IMR-90 (cell line): ENCODE measurements at regions not wholly inside any gene's neighbourhood (a gene's known extent, or its start where the extent isn't known, plus 50 kb on each side); places are given as distances from the start of the nearest gene placed in this dataset.

Source experiments
- ATAC-seq: fragments of 200-7000 bp; cut with Tn5 transposase; 2 replicates; pipeline ENCODE4 v1.9.1; 2020; ENCODE audit warnings: low read depth, mild to moderate bottlenecking, moderate library complexity
- BruUV-seq: library from RNA; stranded (reverse); fragments of 400-500 nt; replicated peaks from 2 replicates; lab custom pipeline; 2021; lab: Mats Ljungman, UMichigan
- CTCF ChIA-PET: fragments of 300-600 bp; formaldehyde crosslinking; extraction: SDS; loops from one replicate; lab custom pipeline; 2021; ENCODE audit warnings: antibody characterized with exemption; lab: Yijun Ruan, JAX
- POLR2A ChIA-PET: fragments of 300-600 bp; sonication (Branson Sonifier 250); formaldehyde crosslinking; loops from one replicate; lab custom pipeline; 2022; ENCODE audit warnings: antibody characterized with exemption; ENCODE audit not compliant: unreplicated experiment; lab: Charles Lee
- DNase-seq: peaks from one replicate; pipeline ENCODE4 v3.0.0; 2013
- H2AFZ ChIP-seq: replicated peaks from 2 replicates; pipeline ENCODE3; 2013; ENCODE audit warnings: low read length, mild to moderate bottlenecking; ENCODE audit not compliant: poor library complexity
- H2AK5ac ChIP-seq: 2 replicates; pipeline ENCODE4 v1.6.1; 2013; ENCODE audit warnings: low read depth, low read length, inconsistent platforms
- H2AK9ac ChIP-seq: replicated peaks from 2 replicates; pipeline ENCODE3; 2013; ENCODE audit warnings: mild to moderate bottlenecking, low read depth, low read length, moderate library complexity; ENCODE audit not compliant: poor library complexity
- H2BK120ac ChIP-seq: 2 replicates; pipeline ENCODE4 v1.6.1; 2013; ENCODE audit warnings: low read depth, low read length, inconsistent platforms
- H2BK15ac ChIP-seq: 3 replicates; pipeline ENCODE4 v1.6.1; 2013; ENCODE audit warnings: low read depth, low read length, inconsistent platforms
- H2BK20ac ChIP-seq: 2 replicates; pipeline ENCODE4 v1.6.1; 2013; ENCODE audit warnings: low read depth, mild to moderate bottlenecking, inconsistent platforms, low read length, moderate library complexity
- H2BK5ac ChIP-seq: 2 replicates; pipeline ENCODE4 v1.6.1; 2013; ENCODE audit warnings: mild to moderate bottlenecking, low read depth, low read length, inconsistent platforms; ENCODE audit not compliant: poor library complexity, severe bottlenecking
- H3K14ac ChIP-seq: replicated peaks from 2 replicates; pipeline ENCODE4 v1.6.1; 2013; ENCODE audit warnings: low read depth, low read length, inconsistent platforms
- H3K18ac ChIP-seq: 2 replicates; pipeline ENCODE4 v1.6.1; 2013; ENCODE audit warnings: low read depth, low read length, control low read depth
- H3K23ac ChIP-seq: 2 replicates; pipeline ENCODE4 v1.6.1; 2013; ENCODE audit warnings: low read depth, low read length, inconsistent platforms
- H3K27ac ChIP-seq: 2 replicates; pipeline ENCODE4 v1.5.1; 2013; ENCODE audit warnings: mild to moderate bottlenecking, control low read depth, low read length; ENCODE audit not compliant: insufficient read depth
- H3K27me3 ChIP-seq: 2 replicates; pipeline ENCODE4 v1.6.1; 2013; ENCODE audit warnings: low read length; ENCODE audit not compliant: control insufficient read depth, insufficient read depth
- H3K36me3 ChIP-seq: 2 replicates; pipeline ENCODE4 v1.6.1; 2013; ENCODE audit warnings: low read length, mixed read lengths; ENCODE audit not compliant: control insufficient read depth, insufficient read depth
- H3K4ac ChIP-seq: 2 replicates; pipeline ENCODE4 v1.6.1; 2013; ENCODE audit warnings: low read depth, low read length, inconsistent platforms
- H3K4me1 ChIP-seq: 2 replicates; pipeline ENCODE4 v1.6.1; 2013; ENCODE audit warnings: low read length, mixed read lengths; ENCODE audit not compliant: control insufficient read depth, insufficient read depth
- H3K4me2 ChIP-seq: 2 replicates; pipeline ENCODE4 v1.6.1; 2013; ENCODE audit warnings: low read depth, mild to moderate bottlenecking, control low read depth, low read length, moderate library complexity
- H3K4me3 ChIP-seq: 2 replicates; pipeline ENCODE4 v1.5.1; 2013; ENCODE audit warnings: low read depth, mild to moderate bottlenecking, control low read depth, low read length, moderate library complexity; ENCODE audit not compliant: insufficient read depth
- H3K56ac ChIP-seq: 2 replicates; pipeline ENCODE4 v1.6.1; 2013; ENCODE audit warnings: low read length, inconsistent platforms; ENCODE audit not compliant: insufficient read depth; ENCODE audit errors: extremely low read depth
- H3K79me1 ChIP-seq, 2 experiments: 2 replicates each; pipeline ENCODE4 v1.6.1; 2013; ENCODE audit warnings: low read length in 2 of 2, inconsistent platforms in 1 of 2, low read depth in 1 of 2
- H3K9ac ChIP-seq: 2 replicates; pipeline ENCODE4 v1.6.1; 2013; ENCODE audit warnings: low read depth, low read length, control low read depth
- H3K9me1 ChIP-seq: 2 replicates; pipeline ENCODE4 v1.6.1; 2013; ENCODE audit warnings: low read length, inconsistent platforms; ENCODE audit not compliant: insufficient read depth
- H3K9me3 ChIP-seq: 2 replicates; pipeline ENCODE4 v1.6.1; 2013; ENCODE audit warnings: low read length; ENCODE audit not compliant: control insufficient read depth, insufficient read depth
- H4K20me1 ChIP-seq: 2 replicates; pipeline ENCODE4 v1.6.1; 2013; ENCODE audit warnings: low read length, inconsistent platforms; ENCODE audit not compliant: insufficient read depth
- H4K5ac ChIP-seq: 2 replicates; pipeline ENCODE4 v1.6.1; 2013; ENCODE audit warnings: mild to moderate bottlenecking, low read depth, low read length, control low read depth
- H4K8ac ChIP-seq, 2 experiments: 2 replicates each; pipeline ENCODE4 v1.6.1; 2013; ENCODE audit warnings: low read depth in 2 of 2, low read length in 2 of 2, control low read depth in 1 of 2, inconsistent platforms in 1 of 2
- H4K91ac ChIP-seq: 2 replicates; pipeline ENCODE4 v1.6.1; 2013; ENCODE audit warnings: low read depth, low read length, inconsistent platforms; ENCODE audit not compliant: insufficient read depth
- WGBS, 2 experiments: methylation state at CpG; one replicate each; pipeline versions ENCODE4 v1.1.5 to v1.1.7; 2013; ENCODE audit warnings: missing lambda C conversion rate in 2 of 2; ENCODE audit not compliant: insufficient read length in 1 of 2; ENCODE audit errors: extremely low coverage in 2 of 2; 5-methylcytosine and 5-hydroxymethylcytosine counted together
- dilution Hi-C: fragments of 300-500 bp; cut with HindIII; formaldehyde crosslinking; loops from one replicate; pipeline ENCODE4 v1.14.3; 2018; ENCODE audit warnings: low sequenced_read_pairs; ENCODE audit not compliant: unreplicated experiment
- in situ Hi-C: fragments of 300-500 bp; cut with MboI; formaldehyde crosslinking; loops from 3 replicates; pipeline ENCODE4 v1.14.3; 2019; ENCODE audit warnings: low sequenced_read_pairs, inconsistent platforms, mixed read lengths
- intact Hi-C: fragments of 100-400 bp; cut with micrococcal nuclease; formaldehyde crosslinking; loops from 2 replicates; pipeline ENCODE4 v1.10.0; 2022
- TF ChIP-seq, protein P1 (sequence below): conservative IDR thresholded peaks from 2 replicates; pipeline ENCODE4 v1.5.1; 2012; ENCODE audit warnings: mild to moderate bottlenecking, low read depth, low read length, improper control_type of control experiment

GRCh38 chr12:91640021-91640420 is 457.4 kb upstream of the DCN start:
- ATAC-seq (no peak), DNase-seq (no peak)
- H3K27ac ChIP-seq, result no peak overlapping the region
- H2BK20ac ChIP-seq, result no peak overlapping the region
- no peak overlapping the region for H4K8ac ChIP-seq
- H4K5ac ChIP-seq, result no peak overlapping the region
- H3K4me2 ChIP-seq, result no peak overlapping the region
- H3K4me1 ChIP-seq, result no peaks in the 10 kb centered on the region
- no peaks in the 10 kb centered on the region for H3K79me1 ChIP-seq
- H3K14ac ChIP-seq, result no peak overlapping the region
- no peak overlapping the region for H2BK15ac ChIP-seq
- in situ Hi-C loops (no loop called here), dilution Hi-C loops (no loop called here), intact Hi-C loops (no loop called here)
- no peak overlapping the region for H3K4me3 ChIP-seq
- no peak overlapping the region for H3K9ac ChIP-seq
- no peak overlapping the region for H3K4ac ChIP-seq
- no peak overlapping the region for H3K56ac ChIP-seq
- no CpG with 5 or more reads among the region's 2 CpGs for WGBS, 2 experiments
- no peaks in the 10 kb centered on the region for H3K9me1 ChIP-seq
- H2AFZ ChIP-seq, result no peak overlapping the region
- ChIA-PET POLR2A (no interaction called here), CTCF (no interaction called here)
- H3K36me3 ChIP-seq, result no peaks in the 10 kb centered on the region
- TF ChIP-seq, protein P1, sequence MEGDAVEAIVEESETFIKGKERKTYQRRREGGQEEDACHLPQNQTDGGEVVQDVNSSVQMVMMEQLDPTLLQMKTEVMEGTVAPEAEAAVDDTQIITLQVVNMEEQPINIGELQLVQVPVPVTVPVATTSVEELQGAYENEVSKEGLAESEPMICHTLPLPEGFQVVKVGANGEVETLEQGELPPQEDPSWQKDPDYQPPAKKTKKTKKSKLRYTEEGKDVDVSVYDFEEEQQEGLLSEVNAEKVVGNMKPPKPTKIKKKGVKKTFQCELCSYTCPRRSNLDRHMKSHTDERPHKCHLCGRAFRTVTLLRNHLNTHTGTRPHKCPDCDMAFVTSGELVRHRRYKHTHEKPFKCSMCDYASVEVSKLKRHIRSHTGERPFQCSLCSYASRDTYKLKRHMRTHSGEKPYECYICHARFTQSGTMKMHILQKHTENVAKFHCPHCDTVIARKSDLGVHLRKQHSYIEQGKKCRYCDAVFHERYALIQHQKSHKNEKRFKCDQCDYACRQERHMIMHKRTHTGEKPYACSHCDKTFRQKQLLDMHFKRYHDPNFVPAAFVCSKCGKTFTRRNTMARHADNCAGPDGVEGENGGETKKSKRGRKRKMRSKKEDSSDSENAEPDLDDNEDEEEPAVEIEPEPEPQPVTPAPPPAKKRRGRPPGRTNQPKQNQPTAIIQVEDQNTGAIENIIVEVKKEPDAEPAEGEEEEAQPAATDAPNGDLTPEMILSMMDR, result no peak
- no TSS peak for BruUV-seq
- H3K27me3 ChIP-seq, result no peaks in the 10 kb centered on the region
- H3K9me3 ChIP-seq, result no peaks in the 10 kb centered on the region
- H2BK5ac ChIP-seq, result no peak overlapping the region
- H2BK120ac ChIP-seq, result no peak overlapping the region
- no peak overlapping the region for H4K91ac ChIP-seq
- H2AK9ac ChIP-seq, result no peak overlapping the region
- H3K18ac ChIP-seq, result no peak overlapping the region
- no peak overlapping the region for H2AK5ac ChIP-seq
- no peaks in the 10 kb centered on the region for H4K20me1 ChIP-seq
- no peak overlapping the region for H3K23ac ChIP-seq
